Ishikawa (cell line): ENCODE measurements at regions not wholly inside any gene's neighbourhood (a gene's known extent, or its start where the extent isn't known, plus 50 kb on each side); places are given as distances from the start of the nearest gene placed in this dataset.

Experiments
- CEBPB ChIP-seq: IDR thresholded peaks from 2 replicates; pipeline ENCODE4 v1.6.1; 2012
- CREB1 ChIP-seq: IDR thresholded peaks from 2 replicates; pipeline ENCODE4 v1.6.1; 2012; ENCODE audit warnings: low read depth
- EGR1 ChIP-seq: IDR thresholded peaks from 2 replicates; pipeline ENCODE4 v1.6.1; 2012
- EP300 ChIP-seq: IDR thresholded peaks from 2 replicates; pipeline ENCODE4 v1.6.1; 2012; ENCODE audit warnings: borderline replicate concordance
- FOXM1 ChIP-seq: IDR thresholded peaks from 2 replicates; pipeline ENCODE4 v1.6.1; 2012; ENCODE audit warnings: low read depth, borderline replicate concordance
- TAF1 ChIP-seq: IDR thresholded peaks from 2 replicates; pipeline ENCODE4 v1.6.1; 2012; ENCODE audit warnings: low read depth, mild to moderate bottlenecking
- TEAD4 ChIP-seq: IDR thresholded peaks from 2 replicates; pipeline ENCODE4 v1.6.1; 2012
- ZBTB7A ChIP-seq: IDR thresholded peaks from 2 replicates; pipeline ENCODE4 v1.6.1; 2012; ENCODE audit warnings: low read depth
- TF ChIP-seq, protein P1 (sequence below): IDR thresholded peaks from 2 replicates; pipeline ENCODE4 v1.6.1; 2012; ENCODE audit warnings: low read depth, mild to moderate bottlenecking
- TF ChIP-seq, protein P2 (sequence below): IDR thresholded peaks from 2 replicates; pipeline ENCODE4 v1.6.1; 2012

DNA sequence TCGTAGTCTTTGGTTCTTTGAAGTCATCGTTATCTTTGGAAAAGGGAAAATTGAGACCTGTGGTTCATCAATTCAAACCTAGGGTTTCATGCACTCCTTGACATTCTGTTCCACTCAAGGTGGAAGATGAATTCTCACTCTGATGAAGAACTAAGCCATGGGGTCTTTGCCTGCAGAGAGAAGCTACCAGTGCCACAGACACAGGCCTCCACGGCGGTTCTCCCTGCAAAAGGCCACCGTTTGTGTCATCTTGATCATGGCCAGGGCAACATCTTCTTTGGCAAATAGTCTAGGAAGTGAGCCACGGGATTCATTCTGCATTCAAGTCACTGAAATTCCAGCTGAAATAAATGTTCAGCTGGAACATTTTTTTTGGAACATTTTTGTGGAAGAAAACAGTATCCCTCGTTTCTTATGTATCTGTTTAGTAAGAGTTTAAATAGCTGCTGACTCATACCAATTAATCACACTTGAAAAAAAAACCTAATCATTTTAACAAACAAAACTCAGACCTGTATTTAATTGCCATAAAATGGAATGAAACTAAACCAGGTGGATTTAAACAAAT, 206.0 kb upstream of the FOXQ1 start:
- TF ChIP-seq TAF1 (no peak), CREB1 (no peak), CEBPB (no peak), EP300 (no peak), ZBTB7A (no peak), TEAD4 (no peak), FOXM1 (no peak), EGR1 (no peak)
- TF ChIP-seq, protein P1, sequence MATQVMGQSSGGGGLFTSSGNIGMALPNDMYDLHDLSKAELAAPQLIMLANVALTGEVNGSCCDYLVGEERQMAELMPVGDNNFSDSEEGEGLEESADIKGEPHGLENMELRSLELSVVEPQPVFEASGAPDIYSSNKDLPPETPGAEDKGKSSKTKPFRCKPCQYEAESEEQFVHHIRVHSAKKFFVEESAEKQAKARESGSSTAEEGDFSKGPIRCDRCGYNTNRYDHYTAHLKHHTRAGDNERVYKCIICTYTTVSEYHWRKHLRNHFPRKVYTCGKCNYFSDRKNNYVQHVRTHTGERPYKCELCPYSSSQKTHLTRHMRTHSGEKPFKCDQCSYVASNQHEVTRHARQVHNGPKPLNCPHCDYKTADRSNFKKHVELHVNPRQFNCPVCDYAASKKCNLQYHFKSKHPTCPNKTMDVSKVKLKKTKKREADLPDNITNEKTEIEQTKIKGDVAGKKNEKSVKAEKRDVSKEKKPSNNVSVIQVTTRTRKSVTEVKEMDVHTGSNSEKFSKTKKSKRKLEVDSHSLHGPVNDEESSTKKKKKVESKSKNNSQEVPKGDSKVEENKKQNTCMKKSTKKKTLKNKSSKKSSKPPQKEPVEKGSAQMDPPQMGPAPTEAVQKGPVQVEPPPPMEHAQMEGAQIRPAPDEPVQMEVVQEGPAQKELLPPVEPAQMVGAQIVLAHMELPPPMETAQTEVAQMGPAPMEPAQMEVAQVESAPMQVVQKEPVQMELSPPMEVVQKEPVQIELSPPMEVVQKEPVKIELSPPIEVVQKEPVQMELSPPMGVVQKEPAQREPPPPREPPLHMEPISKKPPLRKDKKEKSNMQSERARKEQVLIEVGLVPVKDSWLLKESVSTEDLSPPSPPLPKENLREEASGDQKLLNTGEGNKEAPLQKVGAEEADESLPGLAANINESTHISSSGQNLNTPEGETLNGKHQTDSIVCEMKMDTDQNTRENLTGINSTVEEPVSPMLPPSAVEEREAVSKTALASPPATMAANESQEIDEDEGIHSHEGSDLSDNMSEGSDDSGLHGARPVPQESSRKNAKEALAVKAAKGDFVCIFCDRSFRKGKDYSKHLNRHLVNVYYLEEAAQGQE = no peak
- TF ChIP-seq, protein P2, sequence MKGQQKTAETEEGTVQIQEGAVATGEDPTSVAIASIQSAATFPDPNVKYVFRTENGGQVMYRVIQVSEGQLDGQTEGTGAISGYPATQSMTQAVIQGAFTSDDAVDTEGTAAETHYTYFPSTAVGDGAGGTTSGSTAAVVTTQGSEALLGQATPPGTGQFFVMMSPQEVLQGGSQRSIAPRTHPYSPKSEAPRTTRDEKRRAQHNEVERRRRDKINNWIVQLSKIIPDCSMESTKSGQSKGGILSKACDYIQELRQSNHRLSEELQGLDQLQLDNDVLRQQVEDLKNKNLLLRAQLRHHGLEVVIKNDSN = no peak
